HCT116 (cell line): ENCODE measurements at regions not wholly inside any gene's neighbourhood (a gene's known extent, or its start where the extent isn't known, plus 50 kb on each side); places are given as distances from the start of the nearest gene placed in this dataset.

Source experiments
- ATAC-seq: fragments of 200-7000 bp; cut with Tn5 transposase; 2 replicates; pipeline ENCODE4 v1.9.1; 2020; ENCODE audit warnings: mild to moderate bottlenecking, moderate library complexity
- BruUV-seq: library from RNA; stranded (reverse); fragments of 400-500 nt; replicated peaks from 2 replicates; lab custom pipeline; 2021; lab: Mats Ljungman, UMichigan
- CTCF ChIA-PET: fragments of 300-600 bp; sonication (Branson Sonifier 250); formaldehyde crosslinking; loops from one replicate; lab custom pipeline; 2021; ENCODE audit warnings: antibody characterized with exemption; lab: Charles Lee
- POLR2A ChIA-PET: fragments of 300-600, 350-600 bp; sonication (Branson Sonifier 250); formaldehyde crosslinking; loops from one replicate; lab custom pipeline; 2021; ENCODE audit warnings: antibody characterized with exemption; lab: Charles Lee
- RAD21 ChIA-PET, 2 experiments: fragments of 300-600 bp; sonication (Branson Sonifier 250); formaldehyde crosslinking; loops; one replicate each; lab custom pipeline; 2023; ENCODE audit warnings: low total read pairs in 2 of 2; ENCODE audit not compliant: uncharacterized antibody in 2 of 2, unreplicated experiment in 2 of 2, low non-redundant PET in 1 of 2; lab: Charles Lee
- DNase-seq: peaks from one replicate; pipeline ENCODE4 v3.0.0-alpha.2; 2010; ENCODE audit warnings: low read depth, low spot score
- H2AFZ ChIP-seq: fragments of 200-600 bp; shearing (Covaris generic), sonication (generic); 2 replicates; pipeline ENCODE4 v1.6.1; 2017; ENCODE audit warnings: low read depth, mixed run types, mixed read lengths, antibody characterized with exemption, low read length; ENCODE audit not compliant: poor library complexity, severe bottlenecking
- H3K27ac ChIP-seq: 2 replicates; pipeline ENCODE4 v1.5.1; 2012; ENCODE audit warnings: low read depth, low read length
- H3K27me3 ChIP-seq: fragments of 200-600 bp; sonication (generic); 2 replicates; pipeline ENCODE4 v1.6.1; 2016; ENCODE audit warnings: mixed run types, low read length, mixed read lengths; ENCODE audit not compliant: insufficient read depth
- H3K36me3 ChIP-seq, 2 experiments: fragments of 200-500 bp in 1 of 2; fragments of 200-600 bp in 1 of 2; sonication (Bioruptor generic) in 1 of 2; sonication (generic) in 1 of 2; 2 replicates each; pipeline versions ENCODE4 v1.5.1 to v1.6.1; 2014 to 2016; ENCODE audit warnings: low read length in 2 of 2, inconsistent platforms in 1 of 2, mixed read lengths in 1 of 2, mixed run types in 1 of 2; ENCODE audit not compliant: insufficient read depth in 2 of 2, control insufficient read depth in 1 of 2
- H3K4me1 ChIP-seq, 2 experiments: fragments of 200-600 bp in 1 of 2; sonication (generic) in 1 of 2; 2 replicates each; pipeline versions ENCODE4 v1.5.1 to v1.6.1; 2012 to 2017; ENCODE audit warnings: low read length in 2 of 2, inconsistent platforms in 1 of 2, mild to moderate bottlenecking in 1 of 2, mixed read lengths in 1 of 2, mixed run types in 1 of 2, moderate library complexity in 1 of 2; ENCODE audit not compliant: insufficient read depth in 2 of 2, control insufficient read depth in 1 of 2
- H3K4me2 ChIP-seq: fragments of 200-600 bp; sonication (generic); 2 replicates; pipeline ENCODE4 v1.6.1; 2017; ENCODE audit warnings: mixed run types, low read length, mixed read lengths
- H3K4me3 ChIP-seq, 2 experiments: fragments of 200-600 bp in 1 of 2; sonication (generic) in 1 of 2; replicated peaks in 1 of 2; 2 replicates each; pipeline ENCODE4 v1.5.1; 2011 to 2016; ENCODE audit warnings: low read length in 2 of 2, control low read depth in 1 of 2, low read depth in 1 of 2, mild to moderate bottlenecking in 1 of 2, mixed read lengths in 1 of 2, mixed run types in 1 of 2
- H3K79me2 ChIP-seq: fragments of 200-600 bp; sonication (generic); 2 replicates; pipeline ENCODE4 v1.6.1; 2017; ENCODE audit warnings: mild to moderate bottlenecking, mixed run types, low read length, moderate library complexity, mixed read lengths; ENCODE audit not compliant: insufficient read depth
- H3K9ac ChIP-seq: fragments of 200-600 bp; sonication (generic); 2 replicates; pipeline ENCODE4 v1.6.1; 2016; ENCODE audit warnings: low read length, mixed read lengths
- H3K9me2 ChIP-seq: fragments of 200-600 bp; sonication (generic), shearing (Covaris generic); 2 replicates; pipeline ENCODE4 v1.6.1; 2017; ENCODE audit warnings: mixed run types, mild to moderate bottlenecking, moderate library complexity; ENCODE audit not compliant: insufficient read depth
- H3K9me3 ChIP-seq, 2 experiments: fragments of 200-500 bp in 1 of 2; fragments of 200-600 bp in 1 of 2; sonication (Bioruptor generic) in 1 of 2; sonication (generic) in 1 of 2; 2 replicates each; pipeline ENCODE4 v1.6.1; 2014 to 2017; ENCODE audit warnings: low read length in 2 of 2, mixed read lengths in 2 of 2, inconsistent platforms in 1 of 2, low read depth in 1 of 2, mild to moderate bottlenecking in 1 of 2, mixed run types in 1 of 2, moderate library complexity in 1 of 2; ENCODE audit not compliant: control insufficient read depth in 1 of 2, insufficient read depth in 1 of 2
- H4K20me1 ChIP-seq: fragments of 200-600 bp; sonication (generic), shearing (Covaris generic); 2 replicates; pipeline ENCODE4 v1.6.1; 2017; ENCODE audit warnings: mixed run types, mild to moderate bottlenecking, moderate library complexity; ENCODE audit not compliant: insufficient read depth
- CEBPB ChIP-seq: IDR thresholded peaks from 2 replicates; pipeline ENCODE4 v1.6.1; 2012; ENCODE audit warnings: low read depth
- ELF1 ChIP-seq: IDR thresholded peaks from 2 replicates; pipeline ENCODE4 v1.6.1; 2012; ENCODE audit warnings: low read depth, borderline replicate concordance
- EZH2 ChIP-seq: fragments of 200-600 bp; sonication (generic); IDR thresholded peaks from 2 replicates; pipeline ENCODE4 v1.6.1; 2017; ENCODE audit warnings: antibody characterized with exemption, mixed run types
- FOSL1 ChIP-seq: IDR thresholded peaks from 2 replicates; pipeline ENCODE4 v1.6.1; 2012; ENCODE audit warnings: low read depth
- SIN3A ChIP-seq: IDR thresholded peaks from 2 replicates; pipeline ENCODE4 v1.6.1; 2012; ENCODE audit warnings: low read depth
- ZFX ChIP-seq: fragments of 450-650 bp; IDR thresholded peaks from 2 replicates; pipeline ENCODE4 v1.6.1; 2017
- intact Hi-C: fragments of 100-400 bp; cut with micrococcal nuclease; formaldehyde crosslinking; loops from 2 replicates; pipeline ENCODE4 v1.10.0; 2022
- TF ChIP-seq, protein P1 (sequence below): IDR thresholded peaks from 2 replicates; pipeline ENCODE4 v1.6.1; 2011; ENCODE audit warnings: mild to moderate bottlenecking, low read length, moderate library complexity; ENCODE audit not compliant: insufficient replicate concordance; ENCODE audit errors: extremely low read depth
- TF ChIP-seq, protein P2 (sequence below): IDR thresholded peaks from 2 replicates; pipeline ENCODE4 v1.6.1; 2012
- TF ChIP-seq, protein P3 (sequence below): IDR thresholded peaks from 2 replicates; pipeline ENCODE4 v1.6.1; 2012

DNA sequence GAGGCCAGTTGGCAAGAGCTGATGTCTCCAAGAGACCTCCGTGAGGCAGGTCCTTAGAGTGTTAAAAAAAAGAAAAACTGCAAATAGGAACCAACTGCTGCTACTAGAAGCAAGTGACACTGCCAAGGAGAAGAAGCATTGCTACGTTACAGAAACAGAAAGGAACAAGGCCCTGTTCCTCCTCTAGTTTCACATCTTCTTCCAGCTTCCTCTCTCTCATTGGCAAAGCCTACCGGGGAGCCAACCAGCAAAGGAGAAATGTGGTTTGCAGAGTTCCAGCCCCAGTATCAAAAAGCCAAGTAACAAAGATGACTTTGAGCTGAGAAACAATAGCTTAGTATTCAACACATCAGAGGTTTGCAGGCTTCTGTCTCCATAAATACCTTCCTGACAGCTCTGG lies 145.9 kb downstream of the PRELID2 start:
- Histone ChIP-seq H3K27ac (no peak overlapping the region), H3K9ac (no peak overlapping the region), H3K36me3 (no peaks in the 10 kb centered on the region), H3K79me2 (no peaks in the 10 kb centered on the region), H4K20me1 (no peaks in the 10 kb centered on the region), H3K9me3 (no peaks in the 10 kb centered on the region), H2AFZ (no peak overlapping the region), H3K4me1 (no peaks in the 10 kb centered on the region), H3K4me2 (no peak overlapping the region), H3K27me3 (no peaks in the 10 kb centered on the region), H3K4me3 (no peak overlapping the region), H3K9me2 (no peaks in the 10 kb centered on the region)
- ATAC-seq (no peak), DNase-seq (no peak)
- ChIA-PET POLR2A (no interaction called here), RAD21 (no interaction called here), CTCF (interaction anchor here (2.0 kb wide), 1 partner anchor 8 kb away, joined by 4 read pairs; no protein-coding TSS in a partner anchor)
- no TSS peak for BruUV-seq
- TF ChIP-seq EZH2 (no peak), ZFX (no peak), CEBPB (no peak), FOSL1 (no peak), SIN3A (no peak), ELF1 (no peak)
- TF ChIP-seq, protein P1, sequence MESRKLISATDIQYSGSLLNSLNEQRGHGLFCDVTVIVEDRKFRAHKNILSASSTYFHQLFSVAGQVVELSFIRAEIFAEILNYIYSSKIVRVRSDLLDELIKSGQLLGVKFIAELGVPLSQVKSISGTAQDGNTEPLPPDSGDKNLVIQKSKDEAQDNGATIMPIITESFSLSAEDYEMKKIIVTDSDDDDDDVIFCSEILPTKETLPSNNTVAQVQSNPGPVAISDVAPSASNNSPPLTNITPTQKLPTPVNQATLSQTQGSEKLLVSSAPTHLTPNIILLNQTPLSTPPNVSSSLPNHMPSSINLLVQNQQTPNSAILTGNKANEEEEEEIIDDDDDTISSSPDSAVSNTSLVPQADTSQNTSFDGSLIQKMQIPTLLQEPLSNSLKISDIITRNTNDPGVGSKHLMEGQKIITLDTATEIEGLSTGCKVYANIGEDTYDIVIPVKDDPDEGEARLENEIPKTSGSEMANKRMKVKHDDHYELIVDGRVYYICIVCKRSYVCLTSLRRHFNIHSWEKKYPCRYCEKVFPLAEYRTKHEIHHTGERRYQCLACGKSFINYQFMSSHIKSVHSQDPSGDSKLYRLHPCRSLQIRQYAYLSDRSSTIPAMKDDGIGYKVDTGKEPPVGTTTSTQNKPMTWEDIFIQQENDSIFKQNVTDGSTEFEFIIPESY, result no peak
- TF ChIP-seq, protein P2, sequence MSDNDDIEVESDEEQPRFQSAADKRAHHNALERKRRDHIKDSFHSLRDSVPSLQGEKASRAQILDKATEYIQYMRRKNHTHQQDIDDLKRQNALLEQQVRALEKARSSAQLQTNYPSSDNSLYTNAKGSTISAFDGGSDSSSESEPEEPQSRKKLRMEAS, result no peak
- TF ChIP-seq, protein P3, sequence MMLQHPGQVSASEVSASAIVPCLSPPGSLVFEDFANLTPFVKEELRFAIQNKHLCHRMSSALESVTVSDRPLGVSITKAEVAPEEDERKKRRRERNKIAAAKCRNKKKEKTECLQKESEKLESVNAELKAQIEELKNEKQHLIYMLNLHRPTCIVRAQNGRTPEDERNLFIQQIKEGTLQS, result no peak
- intact Hi-C loops, result loop anchor here (10.0 kb wide), 1 partner anchor 1484 kb away; no protein-coding TSS in a partner anchor
